ENCODE measurements at regions not wholly inside any gene's neighbourhood (a gene's known extent, or its start where the extent isn't known, plus 50 kb on each side); places are given as distances from the start of the nearest gene placed in this dataset.

DNA sequence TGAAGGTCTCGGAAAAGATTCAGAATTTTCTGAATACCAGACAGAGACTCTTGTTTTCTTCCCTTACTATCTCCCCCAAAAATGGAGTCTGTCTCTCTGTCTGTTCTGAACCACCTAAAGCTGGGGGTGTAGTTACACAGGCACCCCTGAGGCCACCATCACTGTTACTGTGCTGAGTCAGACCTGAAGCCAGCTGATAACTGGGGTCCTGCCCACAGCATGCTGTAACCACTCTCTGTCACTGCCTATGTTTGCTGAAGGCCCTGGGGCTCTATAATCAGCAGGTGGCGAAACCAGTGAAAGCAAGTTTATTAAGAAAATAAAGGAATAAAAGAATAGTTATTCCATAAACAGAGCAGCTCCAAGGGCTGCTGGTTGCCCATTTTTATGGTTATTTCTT is 575.2 kb upstream of the POT1 start:
- Mint-ChIP-seq H3K4me3 (no peak overlapping the region), H3K27ac (no peak overlapping the region), H3K4me1 (no peaks in the 10 kb centered on the region), H3K27me3 (no peaks in the 10 kb centered on the region), H3K9me3 (no peaks in the 10 kb centered on the region), H3K36me3 (no peaks in the 10 kb centered on the region)

DNA sequence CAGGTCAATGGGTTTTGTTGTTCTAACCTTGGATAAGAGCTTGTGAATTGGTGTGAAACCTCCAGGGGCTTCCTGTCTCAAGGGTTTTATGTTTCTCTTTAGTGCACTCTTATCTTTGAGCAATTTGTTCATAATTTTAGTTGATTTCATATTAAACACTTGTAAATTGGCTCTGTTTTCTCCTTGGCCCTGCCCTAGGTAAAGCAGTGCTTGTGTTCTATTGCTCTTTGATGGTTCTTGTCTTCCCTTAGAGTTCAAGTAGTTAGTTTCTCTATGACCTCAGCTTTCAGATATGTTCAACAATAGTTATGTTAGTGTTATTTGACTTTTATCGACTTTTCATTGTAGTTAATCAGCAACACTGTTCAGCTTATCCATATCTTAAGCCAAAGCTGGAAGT is 566.4 kb upstream of the POT1 start:
- H3K27me3 Mint-ChIP-seq: no peaks in the 10 kb centered on the region
- no peaks in the 10 kb centered on the region for H3K36me3 Mint-ChIP-seq
- H3K9me3 Mint-ChIP-seq: no peaks in the 10 kb centered on the region
- no peak overlapping the region for H3K4me3 Mint-ChIP-seq
- H3K4me1 Mint-ChIP-seq: no peaks in the 10 kb centered on the region
- H3K27ac Mint-ChIP-seq: no peak overlapping the region

GRCh38 chr7:125492521-125492920 is 562.9 kb upstream of the POT1 start:
- Mint-ChIP-seq H3K9me3 (no peaks in the 10 kb centered on the region), H3K4me3 (no peak overlapping the region), H3K4me1 (no peaks in the 10 kb centered on the region), H3K36me3 (no peaks in the 10 kb centered on the region), H3K27me3 (no peaks in the 10 kb centered on the region), H3K27ac (no peak overlapping the region)

GRCh38 chr7:125491137-125491536 is 561.5 kb upstream of the POT1 start:
- Mint-ChIP-seq H3K4me3 (no peak overlapping the region), H3K27me3 (no peaks in the 10 kb centered on the region), H3K36me3 (no peaks in the 10 kb centered on the region), H3K9me3 (peaks cover 6% of the 10 kb centered on the region), H3K4me1 (no peaks in the 10 kb centered on the region), H3K27ac (no peak overlapping the region)

- H3K27me3 Mint-ChIP-seq: no peaks in the 10 kb centered on the region
- peaks cover 6% of the 10 kb centered on the region for H3K9me3 Mint-ChIP-seq
- no peaks in the 10 kb centered on the region for H3K4me1 Mint-ChIP-seq
- no peak overlapping the region for H3K27ac Mint-ChIP-seq
- no peak overlapping the region for H3K4me3 Mint-ChIP-seq
- no peaks in the 10 kb centered on the region for H3K36me3 Mint-ChIP-seq
Observed at GRCh38 chr7:125490167-125490566, 560.5 kb upstream of the POT1 start.

DNA sequence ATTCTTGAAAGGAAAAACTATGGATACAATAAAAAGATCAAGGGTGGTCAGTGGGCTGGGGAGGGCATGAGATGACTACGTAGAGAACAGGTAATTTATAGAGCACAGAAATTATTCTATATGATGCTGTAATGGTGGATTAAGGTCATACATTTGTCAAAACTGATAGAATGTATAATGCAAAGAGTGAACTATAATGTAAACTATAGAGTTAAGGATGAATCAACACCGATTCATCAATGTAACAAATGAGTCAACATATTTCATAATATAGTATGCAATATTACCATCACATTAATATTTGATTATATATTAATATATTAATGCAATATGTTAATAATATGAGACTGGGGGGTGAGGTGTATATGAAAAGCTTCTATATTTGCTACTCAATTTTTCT is 555.6 kb upstream of the POT1 start:
- Mint-ChIP-seq H3K9me3 (peaks cover 6% of the 10 kb centered on the region), H3K27me3 (no peaks in the 10 kb centered on the region), H3K4me3 (no peak overlapping the region), H3K4me1 (no peaks in the 10 kb centered on the region), H3K27ac (no peak overlapping the region), H3K36me3 (no peaks in the 10 kb centered on the region)

- H3K36me3 Mint-ChIP-seq: no peaks in the 10 kb centered on the region
- H3K27me3 Mint-ChIP-seq: no peaks in the 10 kb centered on the region
- H3K9me3 Mint-ChIP-seq: peaks cover 6% of the 10 kb centered on the region
- H3K4me3 Mint-ChIP-seq: no peak overlapping the region
- no peaks in the 10 kb centered on the region for H3K4me1 Mint-ChIP-seq
- H3K27ac Mint-ChIP-seq: no peak overlapping the region
Observed at GRCh38 chr7:125484755-125485154, 555.1 kb upstream of the POT1 start.

GRCh38 chr7:125481323-125481722 is 551.7 kb upstream of the POT1 start:
- Mint-ChIP-seq H3K4me1 (no peaks in the 10 kb centered on the region), H3K4me3 (no peak overlapping the region), H3K27me3 (no peaks in the 10 kb centered on the region), H3K36me3 (no peaks in the 10 kb centered on the region), H3K27ac (no peak overlapping the region), H3K9me3 (no peaks in the 10 kb centered on the region)

DNA sequence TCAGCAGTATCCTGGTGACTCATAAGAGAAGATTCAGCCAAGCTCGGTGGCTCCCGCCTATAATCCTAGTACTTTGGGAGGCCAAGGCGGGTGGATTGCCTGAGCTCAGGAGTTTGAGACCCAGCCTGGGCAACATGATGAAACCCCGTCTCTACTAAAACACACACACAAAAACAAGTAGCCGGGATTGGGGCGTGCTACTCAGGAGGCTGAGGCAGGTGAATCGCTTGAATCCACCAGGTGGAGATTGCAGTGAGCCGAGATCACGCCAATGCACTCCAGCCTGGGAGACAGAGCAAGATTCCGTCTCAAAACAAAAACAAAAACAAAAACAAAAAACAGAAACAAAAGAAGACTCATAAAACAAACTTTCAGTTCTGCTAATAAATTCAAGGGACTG is 551.1 kb upstream of the POT1 start:
- Mint-ChIP-seq H3K4me3 (no peak overlapping the region), H3K27ac (no peak overlapping the region), H3K27me3 (no peaks in the 10 kb centered on the region), H3K4me1 (no peaks in the 10 kb centered on the region), H3K36me3 (no peaks in the 10 kb centered on the region), H3K9me3 (no peaks in the 10 kb centered on the region)

DNA sequence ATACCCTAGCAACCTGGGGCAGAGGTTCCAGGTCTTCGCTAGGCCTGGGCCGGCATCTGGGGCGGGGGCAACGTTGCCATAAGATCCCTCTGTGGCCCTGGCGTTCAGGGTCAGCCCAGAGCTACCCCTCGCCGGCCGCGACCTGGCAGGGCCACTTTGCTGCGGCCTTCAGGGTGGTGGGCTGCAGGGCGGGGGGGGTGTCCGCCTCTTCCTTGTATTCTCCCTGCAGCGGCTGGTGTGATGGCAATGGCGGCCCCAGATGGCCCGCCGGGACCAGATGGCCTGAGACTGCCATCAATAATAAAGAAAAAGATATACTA is 539.2 kb upstream of the POT1 start:
- Mint-ChIP-seq H3K4me3 (no peak overlapping the region), H3K9me3 (no peaks in the 10 kb centered on the region), H3K27me3 (no peaks in the 10 kb centered on the region), H3K36me3 (no peaks in the 10 kb centered on the region), H3K27ac (no peak overlapping the region), H3K4me1 (no peaks in the 10 kb centered on the region)

GRCh38 chr7:125467996-125468854 is 538.6 kb upstream of the POT1 start:
- Mint-ChIP-seq H3K27ac (no peak overlapping the region), H3K36me3 (no peaks in the 10 kb centered on the region), H3K27me3 (no peaks in the 10 kb centered on the region), H3K4me3 (no peak overlapping the region), H3K9me3 (no peaks in the 10 kb centered on the region), H3K4me1 (no peaks in the 10 kb centered on the region)

DNA sequence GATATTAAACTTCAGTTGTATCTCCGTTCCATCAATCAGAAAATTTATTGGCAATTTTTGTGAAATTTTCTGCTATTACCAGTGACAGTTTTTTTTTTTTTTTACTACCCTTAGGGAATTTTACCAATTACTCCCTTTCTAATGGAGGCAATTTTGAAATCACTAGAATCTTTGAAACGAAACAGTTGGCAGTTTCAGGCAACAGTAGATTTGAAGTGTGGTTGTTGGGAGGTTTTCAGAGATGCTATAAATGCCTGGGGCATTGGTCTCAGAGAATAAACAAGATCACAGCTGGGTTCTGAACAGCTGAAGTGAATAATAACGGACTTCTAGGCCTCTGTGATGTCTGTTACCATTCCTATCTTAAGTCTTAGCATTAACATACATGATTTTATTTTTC is 535.9 kb upstream of the POT1 start:
- H3K4me1 Mint-ChIP-seq: no peaks in the 10 kb centered on the region
- no peak overlapping the region for H3K27ac Mint-ChIP-seq
- H3K36me3 Mint-ChIP-seq: no peaks in the 10 kb centered on the region
- H3K27me3 Mint-ChIP-seq: no peaks in the 10 kb centered on the region
- no peak overlapping the region for H3K4me3 Mint-ChIP-seq
- H3K9me3 Mint-ChIP-seq: peaks cover 7% of the 10 kb centered on the region

DNA sequence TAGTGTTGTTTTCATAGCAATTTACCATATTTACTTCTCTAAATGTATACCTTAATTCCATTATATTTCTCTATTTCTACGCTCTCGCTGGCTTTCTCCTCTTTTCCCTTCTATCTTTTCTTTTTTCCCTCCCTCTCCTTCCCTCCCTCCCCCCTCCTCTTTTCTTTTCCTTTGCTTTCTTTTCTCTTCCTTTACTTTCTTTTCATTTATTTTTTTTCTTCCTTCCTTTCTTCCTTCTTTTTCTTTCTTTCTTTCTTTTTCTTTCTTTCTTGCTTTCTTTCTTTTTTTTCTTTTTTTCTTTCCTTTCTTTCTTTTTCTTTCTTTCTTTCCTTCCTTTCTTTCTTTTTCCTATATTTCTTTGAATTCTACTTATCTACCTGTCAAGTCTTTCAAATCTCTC is 533.0 kb upstream of the POT1 start:
- Mint-ChIP-seq H3K36me3 (no peaks in the 10 kb centered on the region), H3K9me3 (peaks cover 13% of the 10 kb centered on the region), H3K4me1 (no peaks in the 10 kb centered on the region), H3K27ac (peak overlapping the region; percentile 48), H3K27me3 (no peaks in the 10 kb centered on the region), H3K4me3 (no peak overlapping the region)

GRCh38 chr7:125459038-125459437 is 529.4 kb upstream of the POT1 start:
- Mint-ChIP-seq H3K4me1 (no peaks in the 10 kb centered on the region), H3K9me3 (peaks cover 18% of the 10 kb centered on the region), H3K36me3 (no peaks in the 10 kb centered on the region), H3K4me3 (no peak overlapping the region), H3K27ac (no peak overlapping the region), H3K27me3 (no peaks in the 10 kb centered on the region)

DNA sequence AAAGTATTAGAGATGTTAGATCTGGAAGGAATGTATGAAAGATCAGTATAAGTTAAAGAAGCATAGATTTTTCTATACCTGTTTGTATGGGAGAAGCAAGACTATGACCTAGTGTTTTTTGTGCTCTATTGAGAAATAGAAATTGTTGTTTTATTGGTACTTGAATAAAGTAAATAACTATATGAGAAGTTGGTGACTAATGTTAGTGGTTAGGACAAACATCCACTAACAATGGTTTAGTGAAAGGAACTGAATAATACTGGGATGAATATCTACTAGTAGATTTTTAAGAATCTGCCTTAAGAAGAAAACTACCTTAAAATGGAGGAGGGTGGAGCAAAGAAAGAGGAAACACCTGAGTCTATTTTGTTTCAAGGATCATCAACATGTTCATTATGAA is 521.1 kb upstream of the POT1 start:
- no peaks in the 10 kb centered on the region for H3K27me3 Mint-ChIP-seq
- no peak overlapping the region for H3K4me3 Mint-ChIP-seq
- H3K4me1 Mint-ChIP-seq: no peaks in the 10 kb centered on the region
- H3K36me3 Mint-ChIP-seq: no peaks in the 10 kb centered on the region
- H3K27ac Mint-ChIP-seq: no peak overlapping the region
- peaks cover 5% of the 10 kb centered on the region for H3K9me3 Mint-ChIP-seq

- H3K4me3 Mint-ChIP-seq: no peak overlapping the region
- no peak overlapping the region for H3K27ac Mint-ChIP-seq
- H3K4me1 Mint-ChIP-seq: no peaks in the 10 kb centered on the region
- H3K36me3 Mint-ChIP-seq: no peaks in the 10 kb centered on the region
- H3K27me3 Mint-ChIP-seq: no peaks in the 10 kb centered on the region
- H3K9me3 Mint-ChIP-seq: peaks cover 4% of the 10 kb centered on the region
Observed at GRCh38 chr7:125445836-125446235, 516.2 kb upstream of the POT1 start.

GRCh38 chr7:125444864-125445263 is 515.2 kb upstream of the POT1 start:
- no peak overlapping the region for H3K27ac Mint-ChIP-seq
- H3K4me1 Mint-ChIP-seq: no peaks in the 10 kb centered on the region
- H3K27me3 Mint-ChIP-seq: no peaks in the 10 kb centered on the region
- peaks cover 4% of the 10 kb centered on the region for H3K9me3 Mint-ChIP-seq
- H3K36me3 Mint-ChIP-seq: no peaks in the 10 kb centered on the region
- H3K4me3 Mint-ChIP-seq: no peak overlapping the region
